Umbilical cord (tissue), 1 donor: ENCODE measurements at regions not wholly inside any gene's neighbourhood (a gene's known extent, or its start where the extent isn't known, plus 50 kb on each side); places are given as distances from the start of the nearest gene placed in this dataset.

Experiments
- DNase-seq: peaks from one replicate; pipeline ENCODE4 v3.0.0-alpha.2; 2015; ENCODE audit warnings: low spot score

- no peak for DNase-seq
Observed at GRCh38 chr14:97848317-97848980, 1051.3 kb downstream of the VRK1 start.

DNA sequence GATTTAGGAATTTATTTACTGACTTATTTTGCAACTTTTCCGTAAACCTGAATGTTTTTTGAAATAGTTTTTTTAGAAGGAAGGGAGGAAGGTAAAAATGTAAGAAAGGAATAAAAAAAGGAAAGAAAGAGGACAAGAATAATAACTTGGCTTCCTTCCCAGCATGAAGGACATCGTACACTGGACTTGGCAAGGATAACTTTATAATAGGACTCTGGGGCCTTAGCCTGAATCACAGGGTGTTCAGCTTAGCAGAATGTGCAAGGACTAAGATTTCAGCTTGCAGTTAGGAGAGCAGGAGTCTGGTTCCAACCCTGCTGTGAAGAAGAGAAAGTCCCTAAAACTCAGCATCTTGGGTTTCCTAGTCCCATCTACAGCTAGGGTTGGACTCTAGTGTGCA, 1053.3 kb downstream of the VRK1 start:
- DNase-seq, result no peak

- no peak for DNase-seq
Observed at GRCh38 chr14:97850886-97851285, 1053.7 kb downstream of the VRK1 start.

GRCh38 chr14:97851428-97851995, 1054.3 kb downstream of the VRK1 start:
- no peak for DNase-seq

DNA sequence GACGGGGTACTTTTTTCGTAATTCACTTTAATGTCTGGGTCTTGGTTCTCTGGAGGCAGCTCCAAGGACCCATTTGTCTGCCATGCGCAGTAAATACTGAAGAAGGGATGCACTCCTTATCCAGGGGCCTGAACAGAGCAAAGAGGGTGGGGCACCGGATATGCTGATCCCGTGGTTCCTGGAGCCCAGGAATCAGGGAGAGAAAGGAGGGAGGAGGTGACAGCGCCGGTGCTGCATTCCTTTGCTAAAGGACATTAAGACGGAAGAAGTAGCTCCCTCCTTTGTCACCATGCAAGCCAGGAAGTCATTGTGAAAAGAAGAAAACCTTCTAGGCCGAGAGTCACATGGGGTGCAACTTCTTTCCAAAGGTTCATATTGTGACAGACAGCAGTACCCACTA, 1057.7 kb downstream of the VRK1 start:
- DNase-seq, result no peak

GRCh38 chr14:97866195-97866594, 1069.0 kb downstream of the VRK1 start:
- no peak for DNase-seq

DNA sequence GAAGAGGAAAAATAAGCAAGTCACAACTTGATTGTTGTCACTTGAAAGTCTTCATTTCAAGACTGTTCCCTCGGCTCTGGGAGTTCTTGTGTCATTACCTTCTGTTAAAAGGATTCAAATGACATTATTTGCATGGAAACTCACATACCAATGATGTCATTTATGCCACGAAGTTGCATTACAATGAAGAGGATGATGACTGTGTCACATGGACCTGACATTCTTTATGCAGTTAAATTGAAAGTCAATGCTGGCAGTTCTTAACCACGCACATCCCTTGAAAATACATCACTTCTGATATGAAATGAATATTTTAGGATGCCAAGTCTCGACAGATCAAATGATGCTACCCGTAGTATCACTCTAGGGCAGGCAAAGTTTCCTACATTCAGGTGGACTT, 1069.5 kb downstream of the VRK1 start:
- no peak for DNase-seq

GRCh38 chr14:97873291-97873690, 1076.1 kb downstream of the VRK1 start:
- no peak for DNase-seq

GRCh38 chr14:97874394-97874793, 1077.2 kb downstream of the VRK1 start:
- DNase-seq, result no peak

GRCh38 chr14:97878206-97878605, 1081.0 kb downstream of the VRK1 start:
- DNase-seq, result peak; percentile 3

GRCh38 chr14:97878727-97879126, 1081.5 kb downstream of the VRK1 start:
- DNase-seq, result peak; percentile 82

GRCh38 chr14:97887690-97888089, 1090.5 kb downstream of the VRK1 start:
- DNase-seq, result no peak

GRCh38 chr14:97888331-97888730, 1091.1 kb downstream of the VRK1 start:
- no peak for DNase-seq

GRCh38 chr14:97891515-97891914, 1094.3 kb downstream of the VRK1 start:
- no peak for DNase-seq

DNA sequence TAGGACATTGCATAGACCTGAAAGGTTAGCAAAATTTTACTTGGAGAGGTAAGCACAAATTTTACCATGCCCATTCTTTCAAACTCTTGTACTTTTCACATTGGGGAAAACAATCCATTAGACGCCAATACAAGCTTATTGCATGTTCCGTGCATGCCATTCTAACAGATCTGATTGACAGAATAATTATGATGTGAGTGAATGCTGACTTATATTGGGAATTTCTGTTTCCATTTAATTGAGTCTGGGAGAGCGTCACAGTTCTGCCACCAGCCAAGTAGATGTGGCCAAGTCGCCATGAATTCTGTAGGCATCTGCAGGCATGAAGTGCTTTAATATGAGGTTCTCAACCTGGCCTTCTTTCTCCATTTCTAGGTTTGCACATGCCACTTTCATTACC, 1097.4 kb downstream of the VRK1 start:
- DNase-seq, result no peak

DNA sequence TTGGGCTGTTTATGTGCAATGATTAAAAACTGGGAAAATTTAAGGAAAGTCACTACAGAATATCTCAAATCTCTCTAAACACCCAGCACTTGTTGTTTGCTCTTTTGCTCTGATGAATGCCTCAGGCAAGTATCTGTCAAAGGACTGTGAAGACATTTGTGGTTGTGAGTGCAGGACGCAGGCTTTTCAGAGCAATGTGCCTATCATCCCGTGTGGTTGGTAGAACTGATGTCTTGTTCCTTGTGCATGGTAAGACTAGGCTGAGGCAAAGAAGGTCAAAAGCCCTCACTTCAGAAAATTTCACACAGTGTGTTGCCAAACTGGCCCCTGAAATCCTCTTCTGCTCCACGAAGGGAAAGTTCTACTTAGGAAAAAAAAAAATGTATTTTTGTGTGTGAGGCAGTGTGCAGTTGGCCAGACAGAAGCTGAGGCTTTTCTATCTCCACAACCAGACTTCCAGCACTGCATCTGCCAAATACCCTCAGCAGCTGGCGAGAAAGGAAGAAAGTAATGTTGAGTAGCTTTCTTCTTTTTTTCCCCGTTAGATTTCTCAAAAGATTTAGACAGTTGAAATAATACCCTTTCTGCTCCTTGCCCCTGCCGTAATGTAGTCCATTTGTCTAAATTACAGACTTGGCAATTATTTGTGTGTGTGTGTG, 1103.1 kb downstream of the VRK1 start:
- peak; percentile 61 for DNase-seq

GRCh38 chr14:97902630-97903029, 1105.4 kb downstream of the VRK1 start:
- DNase-seq, result no peak

- no peak for DNase-seq
Observed at GRCh38 chr14:97903821-97904220, 1106.6 kb downstream of the VRK1 start.

GRCh38 chr14:97912217-97912616, 1115.0 kb downstream of the VRK1 start:
- DNase-seq, result no peak

GRCh38 chr14:97916100-97916499, 1118.9 kb downstream of the VRK1 start:
- no peak for DNase-seq

- DNase-seq, result no peak
Observed at GRCh38 chr14:97916669-97917568, 1119.7 kb downstream of the VRK1 start.

DNA sequence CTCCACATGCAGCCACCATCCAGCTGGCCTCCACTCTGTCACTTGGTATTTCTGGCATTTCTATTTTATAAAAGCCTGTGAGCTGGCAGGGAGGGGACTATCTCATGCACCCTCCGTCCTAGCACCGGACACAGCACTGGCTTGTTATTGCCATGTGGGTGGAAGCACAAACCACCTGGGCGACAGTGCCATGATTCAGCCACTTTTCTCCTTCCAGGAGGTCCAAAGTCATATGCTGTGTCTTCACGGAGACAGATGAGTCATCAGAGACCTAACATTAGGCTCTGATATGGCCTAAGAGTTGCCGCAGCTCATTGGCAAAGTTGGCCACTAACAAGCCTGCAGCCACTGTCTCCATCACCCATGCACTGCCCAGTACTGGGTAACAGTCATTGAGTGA, 1123.0 kb downstream of the VRK1 start:
- DNase-seq, result no peak
